Hepatocyte (in vitro differentiated cells): ENCODE measurements at regions not wholly inside any gene's neighbourhood (a gene's known extent, or its start where the extent isn't known, plus 50 kb on each side); places are given as distances from the start of the nearest gene placed in this dataset.
"Not testable (repeated sequence)": the region's sequence is repeated elsewhere in the genome, so short reads cannot be mapped to it uniquely, and the experiment has no call there.

Source experiments
- EZH2 ChIP-seq: fragments of 200-600 bp; sonication (generic); IDR thresholded peaks from 2 replicates; pipeline ENCODE4 v1.6.1; 2016; ENCODE audit warnings: antibody characterized with exemption, mild to moderate bottlenecking, borderline replicate concordance
- TF ChIP-seq, protein P1 (sequence below): fragments of 200-600 bp; sonication (generic); IDR thresholded peaks from 2 replicates; pipeline ENCODE4 v1.5.1; 2016; ENCODE audit warnings: antibody characterized with exemption, mild to moderate bottlenecking; ENCODE audit not compliant: poor library complexity

DNA sequence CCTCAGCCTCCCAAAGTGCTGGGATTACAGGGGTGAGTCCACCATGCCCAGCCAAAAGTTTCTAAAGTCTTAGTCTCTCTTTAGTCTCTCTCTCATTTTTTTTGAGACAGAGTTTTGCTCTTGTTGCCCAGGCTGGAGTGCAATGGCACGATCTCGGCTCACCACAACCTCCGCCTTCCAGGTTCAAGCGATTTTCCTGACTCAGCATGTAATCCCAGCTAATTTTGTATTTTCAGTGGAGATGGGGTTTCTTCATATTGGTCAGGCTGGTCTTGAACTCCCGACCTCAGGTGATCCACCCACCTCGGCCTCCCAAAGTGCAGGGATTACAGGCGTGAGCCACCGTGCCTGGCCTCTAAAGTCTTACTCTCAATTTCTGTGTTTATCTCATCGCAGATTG is 100.1 kb upstream of the GRK3 start:
- TF ChIP-seq, protein P1, sequence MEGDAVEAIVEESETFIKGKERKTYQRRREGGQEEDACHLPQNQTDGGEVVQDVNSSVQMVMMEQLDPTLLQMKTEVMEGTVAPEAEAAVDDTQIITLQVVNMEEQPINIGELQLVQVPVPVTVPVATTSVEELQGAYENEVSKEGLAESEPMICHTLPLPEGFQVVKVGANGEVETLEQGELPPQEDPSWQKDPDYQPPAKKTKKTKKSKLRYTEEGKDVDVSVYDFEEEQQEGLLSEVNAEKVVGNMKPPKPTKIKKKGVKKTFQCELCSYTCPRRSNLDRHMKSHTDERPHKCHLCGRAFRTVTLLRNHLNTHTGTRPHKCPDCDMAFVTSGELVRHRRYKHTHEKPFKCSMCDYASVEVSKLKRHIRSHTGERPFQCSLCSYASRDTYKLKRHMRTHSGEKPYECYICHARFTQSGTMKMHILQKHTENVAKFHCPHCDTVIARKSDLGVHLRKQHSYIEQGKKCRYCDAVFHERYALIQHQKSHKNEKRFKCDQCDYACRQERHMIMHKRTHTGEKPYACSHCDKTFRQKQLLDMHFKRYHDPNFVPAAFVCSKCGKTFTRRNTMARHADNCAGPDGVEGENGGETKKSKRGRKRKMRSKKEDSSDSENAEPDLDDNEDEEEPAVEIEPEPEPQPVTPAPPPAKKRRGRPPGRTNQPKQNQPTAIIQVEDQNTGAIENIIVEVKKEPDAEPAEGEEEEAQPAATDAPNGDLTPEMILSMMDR, result not testable (repeated sequence)
- TF ChIP-seq EZH2, result not testable (repeated sequence)
